GM23338 (cell line): ENCODE measurements at regions not wholly inside any gene's neighbourhood (a gene's known extent, or its start where the extent isn't known, plus 50 kb on each side); places are given as distances from the start of the nearest gene placed in this dataset.

ENCODE experiments used
- ATAC-seq: fragments of 200-7000 bp; cut with Tn5 transposase; 3 replicates; pipeline ENCODE4 v1.9.1; 2020
- DNase-seq: peaks from one replicate; pipeline ENCODE4 v3.0.0-alpha.2; 2015; ENCODE audit warnings: low spot score
- H2AFZ ChIP-seq: fragments of 200-600 bp; sonication (generic); 2 replicates; pipeline ENCODE4 v1.8.0; 2016; ENCODE audit warnings: antibody characterized with exemption, mild to moderate bottlenecking, moderate library complexity
- H3F3A ChIP-seq: fragments of 200-600 bp; sonication (generic); replicated peaks from 2 replicates; pipeline ENCODE4 v1.8.0; 2017; ENCODE audit warnings: antibody characterized with exemption, mixed run types, low read depth
- H3K27ac ChIP-seq: fragments of 200-600 bp; sonication (generic); 2 replicates; pipeline ENCODE4 v1.6.1; 2016; ENCODE audit warnings: low read depth
- H3K27me3 ChIP-seq: fragments of 200-600 bp; sonication (generic); 2 replicates; pipeline ENCODE4 v1.8.0; 2016; ENCODE audit warnings: mild to moderate bottlenecking, mixed run types, moderate library complexity; ENCODE audit not compliant: insufficient read depth
- H3K36me3 ChIP-seq: fragments of 200-600 bp; sonication (generic); 2 replicates; pipeline ENCODE4 v1.8.0; 2016; ENCODE audit warnings: mild to moderate bottlenecking; ENCODE audit not compliant: insufficient read depth
- H3K4me1 ChIP-seq: fragments of 200-600 bp; sonication (generic); 2 replicates; pipeline ENCODE4 v1.8.0; 2016; ENCODE audit warnings: mild to moderate bottlenecking, moderate library complexity; ENCODE audit not compliant: insufficient read depth
- H3K4me2 ChIP-seq: fragments of 200-600 bp; sonication (generic); 2 replicates; pipeline ENCODE4 v1.7.1; 2017; ENCODE audit warnings: mixed run types
- H3K4me3 ChIP-seq: fragments of 200-600 bp; sonication (generic); 2 replicates; pipeline ENCODE4 v1.6.1; 2016; ENCODE audit warnings: mixed run types
- H3K79me2 ChIP-seq: fragments of 200-600 bp; sonication (generic); replicated peaks from 2 replicates; pipeline ENCODE4 v1.8.0; 2017; ENCODE audit warnings: mild to moderate bottlenecking; ENCODE audit not compliant: insufficient read depth
- H3K9me2 ChIP-seq: fragments of 200-600 bp; sonication (generic); 2 replicates; pipeline ENCODE4 v1.8.0; 2017; ENCODE audit not compliant: insufficient read depth
- H4K20me1 ChIP-seq: fragments of 200-600 bp; sonication (generic); replicated peaks from 2 replicates; pipeline ENCODE4 v1.8.0; 2017; ENCODE audit warnings: mild to moderate bottlenecking; ENCODE audit not compliant: insufficient read depth
- H3K27ac Mint-ChIP-seq: 2 replicates; pipeline ENCODE4 v1.8.0; 2020; ENCODE audit warnings: inconsistent platforms, mild to moderate bottlenecking, moderate library complexity, mixed read lengths
- H3K27me3 Mint-ChIP-seq: 3 replicates; pipeline ENCODE4 v1.8.0; 2022; ENCODE audit warnings: low read depth, mild to moderate bottlenecking, moderate library complexity, mixed read lengths, inconsistent platforms; ENCODE audit not compliant: insufficient read depth, poor library complexity
- H3K36me3 Mint-ChIP-seq: 3 replicates; pipeline ENCODE4 v1.8.0; 2021; ENCODE audit warnings: low read depth, mild to moderate bottlenecking, inconsistent platforms, moderate library complexity, mixed read lengths
- H3K4me1 Mint-ChIP-seq: 3 replicates; pipeline ENCODE4 v1.8.0; 2020; ENCODE audit warnings: mild to moderate bottlenecking, inconsistent platforms, mixed read lengths
- H3K4me3 Mint-ChIP-seq: 3 replicates; pipeline ENCODE4 v1.8.0; 2021; ENCODE audit warnings: moderate library complexity, mild to moderate bottlenecking, inconsistent platforms, mixed read lengths
- H3K9me3 Mint-ChIP-seq: 3 replicates; pipeline ENCODE4 v1.8.0; 2020; ENCODE audit warnings: moderate library complexity, mild to moderate bottlenecking, inconsistent platforms, mixed read lengths
- EZH2 ChIP-seq: fragments of 200-600 bp; sonication (generic); IDR thresholded peaks from one replicate; pipeline ENCODE4 v1.8.0; 2017; ENCODE audit warnings: antibody characterized with exemption, mild to moderate bottlenecking, low read depth; ENCODE audit not compliant: unreplicated experiment
- EZH2phosphoT487 ChIP-seq: fragments of 200-600 bp; sonication (generic); IDR thresholded peaks from one replicate; pipeline ENCODE4 v1.8.1; 2018; ENCODE audit warnings: antibody characterized with exemption; ENCODE audit not compliant: unreplicated experiment
- JUNB ChIP-seq: IDR thresholded peaks from one replicate; pipeline ENCODE4 v1.6.1; 2016; ENCODE audit warnings: antibody characterized with exemption; ENCODE audit not compliant: unreplicated experiment
- STAT1 ChIP-seq: IDR thresholded peaks from one replicate; pipeline ENCODE4 v1.6.1; 2016; ENCODE audit warnings: antibody characterized with exemption; ENCODE audit not compliant: unreplicated experiment
- ZNF114 ChIP-seq: fragments of 250-450 bp; sonication (Bioruptor Pico); IDR thresholded peaks from 2 replicates; pipeline ENCODE4 v1.5.0; 2020; ENCODE audit warnings: mild to moderate bottlenecking, moderate library complexity
- ZNF331 ChIP-seq: fragments of 250-450 bp; sonication (Bioruptor Pico); IDR thresholded peaks from 2 replicates; pipeline ENCODE4 v1.5.0; 2020; ENCODE audit warnings: low read depth, mild to moderate bottlenecking, moderate library complexity
- TF ChIP-seq, protein P1 (sequence below): fragments of 250-450 bp; sonication (Bioruptor Pico); IDR thresholded peaks from 2 replicates; pipeline ENCODE4 v1.5.0; 2020; ENCODE audit warnings: mild to moderate bottlenecking, moderate library complexity
- TF ChIP-seq, protein P2 (sequence below): IDR thresholded peaks from 2 replicates; pipeline ENCODE4 v1.6.1; 2016; ENCODE audit warnings: antibody characterized with exemption
- TF ChIP-seq, protein P3 (sequence below), 2 experiments: fragments of 200-600 bp in 1 of 2; sonication (generic) in 1 of 2; conservative IDR thresholded peaks; 2 replicates each; pipeline versions ENCODE4 v1.5.1 to v1.6.1; 2016 to 2017; ENCODE audit warnings: antibody characterized with exemption in 2 of 2, low read depth in 2 of 2, mild to moderate bottlenecking in 2 of 2, moderate library complexity in 1 of 2

DNA sequence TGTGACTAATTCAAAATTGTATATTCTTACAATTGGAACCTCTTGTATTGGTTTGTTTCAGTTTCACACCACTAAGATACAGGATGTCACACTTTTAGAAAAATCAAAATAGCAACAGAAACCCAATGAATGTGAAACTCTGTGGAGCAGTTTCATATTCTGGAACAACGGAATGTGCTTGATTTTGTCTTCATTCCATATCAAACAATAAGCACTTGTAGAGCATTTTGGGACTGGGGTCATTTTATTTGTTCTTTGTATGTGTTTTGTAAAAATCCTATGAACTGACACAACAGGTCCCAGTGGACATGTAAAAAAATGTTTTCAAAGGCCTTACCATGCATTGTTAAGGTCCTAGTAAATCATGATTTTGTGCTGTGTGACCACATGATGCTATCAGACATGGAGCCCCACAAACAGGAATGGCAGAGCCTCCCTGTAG is 123.1 kb downstream of the DKK1 start (continued):
- TF ChIP-seq, protein P1, sequence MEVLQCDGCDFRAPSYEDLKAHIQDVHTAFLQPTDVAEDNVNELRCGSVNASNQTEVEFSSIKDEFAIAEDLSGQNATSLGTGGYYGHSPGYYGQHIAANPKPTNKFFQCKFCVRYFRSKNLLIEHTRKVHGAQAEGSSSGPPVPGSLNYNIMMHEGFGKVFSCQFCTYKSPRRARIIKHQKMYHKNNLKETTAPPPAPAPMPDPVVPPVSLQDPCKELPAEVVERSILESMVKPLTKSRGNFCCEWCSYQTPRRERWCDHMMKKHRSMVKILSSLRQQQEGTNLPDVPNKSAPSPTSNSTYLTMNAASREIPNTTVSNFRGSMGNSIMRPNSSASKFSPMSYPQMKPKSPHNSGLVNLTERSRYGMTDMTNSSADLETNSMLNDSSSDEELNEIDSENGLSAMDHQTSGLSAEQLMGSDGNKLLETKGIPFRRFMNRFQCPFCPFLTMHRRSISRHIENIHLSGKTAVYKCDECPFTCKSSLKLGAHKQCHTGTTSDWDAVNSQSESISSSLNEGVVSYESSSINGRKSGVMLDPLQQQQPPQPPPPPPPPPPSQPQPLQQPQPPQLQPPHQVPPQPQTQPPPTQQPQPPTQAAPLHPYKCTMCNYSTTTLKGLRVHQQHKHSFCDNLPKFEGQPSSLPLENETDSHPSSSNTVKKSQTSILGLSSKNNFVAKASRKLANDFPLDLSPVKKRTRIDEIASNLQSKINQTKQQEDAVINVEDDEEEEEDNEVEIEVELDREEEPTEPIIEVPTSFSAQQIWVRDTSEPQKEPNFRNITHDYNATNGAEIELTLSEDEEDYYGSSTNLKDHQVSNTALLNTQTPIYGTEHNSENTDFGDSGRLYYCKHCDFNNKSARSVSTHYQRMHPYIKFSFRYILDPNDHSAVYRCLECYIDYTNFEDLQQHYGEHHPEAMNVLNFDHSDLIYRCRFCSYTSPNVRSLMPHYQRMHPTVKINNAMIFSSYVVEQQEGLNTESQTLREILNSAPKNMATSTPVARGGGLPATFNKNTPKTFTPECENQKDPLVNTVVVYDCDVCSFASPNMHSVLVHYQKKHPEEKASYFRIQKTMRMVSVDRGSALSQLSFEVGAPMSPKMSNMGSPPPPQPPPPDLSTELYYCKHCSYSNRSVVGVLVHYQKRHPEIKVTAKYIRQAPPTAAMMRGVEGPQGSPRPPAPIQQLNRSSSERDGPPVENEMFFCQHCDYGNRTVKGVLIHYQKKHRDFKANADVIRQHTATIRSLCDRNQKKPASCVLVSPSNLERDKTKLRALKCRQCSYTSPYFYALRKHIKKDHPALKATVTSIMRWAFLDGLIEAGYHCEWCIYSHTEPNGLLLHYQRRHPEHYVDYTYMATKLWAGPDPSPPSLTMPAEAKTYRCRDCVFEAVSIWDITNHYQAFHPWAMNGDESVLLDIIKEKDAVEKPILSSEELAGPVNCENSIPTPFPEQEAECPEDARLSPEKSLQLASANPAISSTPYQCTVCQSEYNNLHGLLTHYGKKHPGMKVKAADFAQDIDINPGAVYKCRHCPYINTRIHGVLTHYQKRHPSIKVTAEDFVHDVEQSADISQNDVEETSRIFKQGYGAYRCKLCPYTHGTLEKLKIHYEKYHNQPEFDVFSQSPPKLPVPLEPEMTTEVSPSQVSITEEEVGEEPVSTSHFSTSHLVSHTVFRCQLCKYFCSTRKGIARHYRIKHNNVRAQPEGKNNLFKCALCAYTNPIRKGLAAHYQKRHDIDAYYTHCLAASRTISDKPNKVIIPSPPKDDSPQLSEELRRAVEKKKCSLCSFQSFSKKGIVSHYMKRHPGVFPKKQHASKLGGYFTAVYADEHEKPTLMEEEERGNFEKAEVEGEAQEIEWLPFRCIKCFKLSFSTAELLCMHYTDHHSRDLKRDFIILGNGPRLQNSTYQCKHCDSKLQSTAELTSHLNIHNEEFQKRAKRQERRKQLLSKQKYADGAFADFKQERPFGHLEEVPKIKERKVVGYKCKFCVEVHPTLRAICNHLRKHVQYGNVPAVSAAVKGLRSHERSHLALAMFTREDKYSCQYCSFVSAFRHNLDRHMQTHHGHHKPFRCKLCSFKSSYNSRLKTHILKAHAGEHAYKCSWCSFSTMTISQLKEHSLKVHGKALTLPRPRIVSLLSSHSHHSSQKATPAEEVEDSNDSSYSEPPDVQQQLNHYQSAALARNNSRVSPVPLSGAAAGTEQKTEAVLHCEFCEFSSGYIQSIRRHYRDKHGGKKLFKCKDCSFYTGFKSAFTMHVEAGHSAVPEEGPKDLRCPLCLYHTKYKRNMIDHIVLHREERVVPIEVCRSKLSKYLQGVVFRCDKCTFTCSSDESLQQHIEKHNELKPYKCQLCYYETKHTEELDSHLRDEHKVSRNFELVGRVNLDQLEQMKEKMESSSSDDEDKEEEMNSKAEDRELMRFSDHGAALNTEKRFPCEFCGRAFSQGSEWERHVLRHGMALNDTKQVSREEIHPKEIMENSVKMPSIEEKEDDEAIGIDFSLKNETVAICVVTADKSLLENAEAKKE, result no peak
- TF ChIP-seq EZH2 (no peak), ZNF331 (CRISPR knock-in tag) (no peak)

DNA sequence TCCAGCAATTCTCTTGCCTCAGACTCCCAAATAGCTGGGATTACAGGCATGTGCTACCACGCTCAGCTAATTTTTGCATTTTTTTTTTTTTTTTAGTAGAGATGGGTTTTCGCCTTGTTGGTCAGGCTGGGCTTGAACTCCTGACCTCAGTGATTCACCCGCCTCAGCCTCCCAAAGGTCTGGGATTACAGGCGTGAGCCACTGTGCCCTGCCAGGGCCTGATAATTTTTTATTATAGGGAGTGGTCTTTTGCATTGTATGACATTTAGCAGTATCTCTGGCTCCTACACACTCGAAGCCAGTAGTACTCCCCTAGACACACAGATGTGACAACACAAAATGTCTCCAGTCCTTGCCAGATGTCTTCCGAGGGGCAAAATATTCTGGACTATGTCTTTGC is 124.0 kb downstream of the DKK1 start:
- Mint-ChIP-seq H3K36me3 (no peaks in the 10 kb centered on the region), H3K27me3 (no peaks in the 10 kb centered on the region)

More for the DNA sequence above, 124.0 kb downstream of the DKK1 start:
- Mint-ChIP-seq H3K27ac (no peak overlapping the region), H3K4me1 (no peaks in the 10 kb centered on the region), H3K9me3 (no peaks in the 10 kb centered on the region), H3K4me3 (no peak overlapping the region)
- no peaks in the 10 kb centered on the region for H3K4me1 ChIP-seq
- H3F3A ChIP-seq, result no peaks in the 10 kb centered on the region
- H3K27me3 ChIP-seq, result no peaks in the 10 kb centered on the region
- no peak overlapping the region for H3K4me3 ChIP-seq
- H3K79me2 ChIP-seq, result no peaks in the 10 kb centered on the region
- H3K36me3 ChIP-seq, result no peaks in the 10 kb centered on the region
- ATAC-seq (no peak), DNase-seq (no peak)
- H3K27ac ChIP-seq, result no peak overlapping the region
- H2AFZ ChIP-seq, result no peak overlapping the region
- no peak overlapping the region for H3K4me2 ChIP-seq
- TF ChIP-seq EZH2phosphoT487, result no peak
- TF ChIP-seq ZNF114 (CRISPR knock-in tag), result no peak
- TF ChIP-seq, protein P2, sequence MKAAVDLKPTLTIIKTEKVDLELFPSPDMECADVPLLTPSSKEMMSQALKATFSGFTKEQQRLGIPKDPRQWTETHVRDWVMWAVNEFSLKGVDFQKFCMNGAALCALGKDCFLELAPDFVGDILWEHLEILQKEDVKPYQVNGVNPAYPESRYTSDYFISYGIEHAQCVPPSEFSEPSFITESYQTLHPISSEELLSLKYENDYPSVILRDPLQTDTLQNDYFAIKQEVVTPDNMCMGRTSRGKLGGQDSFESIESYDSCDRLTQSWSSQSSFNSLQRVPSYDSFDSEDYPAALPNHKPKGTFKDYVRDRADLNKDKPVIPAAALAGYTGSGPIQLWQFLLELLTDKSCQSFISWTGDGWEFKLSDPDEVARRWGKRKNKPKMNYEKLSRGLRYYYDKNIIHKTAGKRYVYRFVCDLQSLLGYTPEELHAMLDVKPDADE, result no peak
- TF ChIP-seq, protein P3, sequence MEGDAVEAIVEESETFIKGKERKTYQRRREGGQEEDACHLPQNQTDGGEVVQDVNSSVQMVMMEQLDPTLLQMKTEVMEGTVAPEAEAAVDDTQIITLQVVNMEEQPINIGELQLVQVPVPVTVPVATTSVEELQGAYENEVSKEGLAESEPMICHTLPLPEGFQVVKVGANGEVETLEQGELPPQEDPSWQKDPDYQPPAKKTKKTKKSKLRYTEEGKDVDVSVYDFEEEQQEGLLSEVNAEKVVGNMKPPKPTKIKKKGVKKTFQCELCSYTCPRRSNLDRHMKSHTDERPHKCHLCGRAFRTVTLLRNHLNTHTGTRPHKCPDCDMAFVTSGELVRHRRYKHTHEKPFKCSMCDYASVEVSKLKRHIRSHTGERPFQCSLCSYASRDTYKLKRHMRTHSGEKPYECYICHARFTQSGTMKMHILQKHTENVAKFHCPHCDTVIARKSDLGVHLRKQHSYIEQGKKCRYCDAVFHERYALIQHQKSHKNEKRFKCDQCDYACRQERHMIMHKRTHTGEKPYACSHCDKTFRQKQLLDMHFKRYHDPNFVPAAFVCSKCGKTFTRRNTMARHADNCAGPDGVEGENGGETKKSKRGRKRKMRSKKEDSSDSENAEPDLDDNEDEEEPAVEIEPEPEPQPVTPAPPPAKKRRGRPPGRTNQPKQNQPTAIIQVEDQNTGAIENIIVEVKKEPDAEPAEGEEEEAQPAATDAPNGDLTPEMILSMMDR (conservative IDR thresholded peaks at IDR 0.05; ENCODE audit: low read depth in 2 of 2), result no peak
- TF ChIP-seq STAT1, result no peak
- TF ChIP-seq JUNB, result no peak
- H3K9me2 ChIP-seq, result no peaks in the 10 kb centered on the region
- no peaks in the 10 kb centered on the region for H4K20me1 ChIP-seq
